ENCODE measurements at regions not wholly inside any gene's neighbourhood (a gene's known extent, or its start where the extent isn't known, plus 50 kb on each side); places are given as distances from the start of the nearest gene placed in this dataset.
A peak's percentile ranks its signal among the peaks of the same experiment; 100 is the strongest.

GRCh38 chr22:48645766-48646165 is 1181.9 kb downstream of the BRD1 start:
- no peak for TF ChIP-seq POLR2A (IDR thresholded peaks at IDR 0.05; ENCODE audit: extremely low read depth, insufficient read length)
- TF ChIP-seq MAX (IDR thresholded peaks at IDR 0.05; ENCODE audit: low read depth, low read length): no peak
- no peak for TF ChIP-seq CTCF (IDR thresholded peaks at IDR 0.05; ENCODE audit: low read depth, low read length)
- no peak for TF ChIP-seq MYC (IDR thresholded peaks at IDR 0.05; ENCODE audit: low read depth, low read length)
- no peak for DNase-seq (ENCODE audit: low read depth)
- H3K4me3 ChIP-seq (ENCODE audit: low read depth, low read length): no peak overlapping the region

- TF ChIP-seq CTCF (IDR thresholded peaks at IDR 0.05; ENCODE audit: low read depth, low read length) (no peak), POLR2A (IDR thresholded peaks at IDR 0.05; ENCODE audit: extremely low read depth, insufficient read length) (no peak), MYC (IDR thresholded peaks at IDR 0.05; ENCODE audit: low read depth, low read length) (no peak), MAX (IDR thresholded peaks at IDR 0.05; ENCODE audit: low read depth, low read length) (no peak)
- H3K4me3 ChIP-seq (ENCODE audit: low read depth, low read length): no peak overlapping the region
- peak; percentile 35 for DNase-seq (ENCODE audit: low read depth)
Observed at GRCh38 chr22:48644997-48645396, 1182.7 kb downstream of the BRD1 start.

- TF ChIP-seq MYC (IDR thresholded peaks at IDR 0.05; ENCODE audit: low read depth, low read length) (0 out of 2 replicates have a peak, but pooled peaks have one; percentile 6), POLR2A (IDR thresholded peaks at IDR 0.05; ENCODE audit: extremely low read depth, insufficient read length) (no peak), CTCF (IDR thresholded peaks at IDR 0.05; ENCODE audit: low read depth, low read length) (no peak), MAX (IDR thresholded peaks at IDR 0.05; ENCODE audit: low read depth, low read length) (peak; percentile 47; the same call in 1 of the 2 replicates)
- no peak overlapping the region for H3K4me3 ChIP-seq (ENCODE audit: low read depth, low read length)
- peak; percentile 89 for DNase-seq (ENCODE audit: low read depth)
Observed at GRCh38 chr22:48644108-48644507, 1183.6 kb downstream of the BRD1 start.

GRCh38 chr22:48643066-48643731 is 1184.5 kb downstream of the BRD1 start:
- H3K4me3 ChIP-seq (ENCODE audit: low read depth, low read length): no peak overlapping the region
- no peak for DNase-seq (ENCODE audit: low read depth)
- TF ChIP-seq POLR2A (IDR thresholded peaks at IDR 0.05; ENCODE audit: extremely low read depth, insufficient read length) (no peak), MYC (IDR thresholded peaks at IDR 0.05; ENCODE audit: low read depth, low read length) (no peak), CTCF (IDR thresholded peaks at IDR 0.05; ENCODE audit: low read depth, low read length) (no peak), MAX (IDR thresholded peaks at IDR 0.05; ENCODE audit: low read depth, low read length) (no peak)

GRCh38 chr22:48642550-48642949 is 1185.1 kb downstream of the BRD1 start:
- DNase-seq (ENCODE audit: low read depth): no peak
- no peak overlapping the region for H3K4me3 ChIP-seq (ENCODE audit: low read depth, low read length)
- TF ChIP-seq CTCF (IDR thresholded peaks at IDR 0.05; ENCODE audit: low read depth, low read length): no peak
- TF ChIP-seq POLR2A (IDR thresholded peaks at IDR 0.05; ENCODE audit: extremely low read depth, insufficient read length): no peak
- no peak for TF ChIP-seq MYC (IDR thresholded peaks at IDR 0.05; ENCODE audit: low read depth, low read length)
- no peak for TF ChIP-seq MAX (IDR thresholded peaks at IDR 0.05; ENCODE audit: low read depth, low read length)

All from NB4 (cell line).